GM12891 (cell line): ENCODE measurements at regions not wholly inside any gene's neighbourhood (a gene's known extent, or its start where the extent isn't known, plus 50 kb on each side); places are given as distances from the start of the nearest gene placed in this dataset.

Experiments used
- POLR2A ChIP-seq: IDR thresholded peaks from 2 replicates; pipeline ENCODE4 v1.6.1; 2011; ENCODE audit warnings: low read depth, low read length, control low read depth
- POLR2AphosphoS5 ChIP-seq: IDR thresholded peaks from 2 replicates; pipeline ENCODE4 v1.6.1; 2011; ENCODE audit warnings: low read depth, low read length, control low read depth

DNA sequence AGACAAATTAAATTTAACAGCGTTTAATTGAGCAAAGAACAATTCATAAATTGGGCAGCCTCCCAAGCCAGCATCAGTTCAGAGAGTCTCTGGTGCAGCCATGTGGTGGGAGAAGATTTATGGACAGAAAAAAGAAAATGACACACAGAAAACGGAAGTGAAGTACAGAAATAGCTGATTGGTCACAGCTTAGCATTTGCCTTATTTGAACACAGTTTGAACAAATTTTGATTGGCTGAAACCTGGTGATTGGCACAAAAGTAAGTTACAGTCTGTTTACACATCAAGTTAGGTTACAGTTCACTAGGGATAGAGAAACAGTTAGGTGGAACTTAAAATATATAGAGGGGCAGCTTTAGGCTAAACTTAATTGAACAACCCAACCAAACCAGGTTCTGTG lies 720.1 kb downstream of the TYW1 start:
- TF ChIP-seq POLR2A (no peak), POLR2AphosphoS5 (no peak)
